GM21423 (cell line): ENCODE measurements at regions not wholly inside any gene's neighbourhood (a gene's known extent, or its start where the extent isn't known, plus 50 kb on each side); places are given as distances from the start of the nearest gene placed in this dataset.

Experiments used
- ATAC-seq: cut with Tn5 transposase; IDR thresholded peaks from one replicate; pipeline ENCODE4 v1.9.1; 2021; ENCODE audit warnings: mild to moderate bottlenecking, moderate library complexity; ENCODE audit not compliant: unreplicated experiment

GRCh38 chr15:66941791-66942190 is 123.6 kb upstream of the SMAD3 start:
- no peak for ATAC-seq

GRCh38 chr15:66942649-66943390 is 122.6 kb upstream of the SMAD3 start:
- no peak for ATAC-seq

GRCh38 chr15:66943456-66944095 is 121.8 kb upstream of the SMAD3 start:
- ATAC-seq = no peak

- ATAC-seq = no peak
Observed at GRCh38 chr15:66944121-66944520, 121.3 kb upstream of the SMAD3 start.

- ATAC-seq = no peak
Observed at GRCh38 chr15:66945286-66945685, 120.1 kb upstream of the SMAD3 start.

GRCh38 chr15:66945842-66946241 is 119.6 kb upstream of the SMAD3 start:
- ATAC-seq = no peak

- no peak for ATAC-seq
Observed at GRCh38 chr15:66946578-66947164, 118.7 kb upstream of the SMAD3 start.

GRCh38 chr15:66947471-66947870 is 117.9 kb upstream of the SMAD3 start:
- no peak for ATAC-seq

- ATAC-seq = no peak
Observed at GRCh38 chr15:66948294-66948693, 117.1 kb upstream of the SMAD3 start.

GRCh38 chr15:66950114-66950513 is 115.3 kb upstream of the SMAD3 start:
- no peak for ATAC-seq

GRCh38 chr15:66951531-66952320 is 113.7 kb upstream of the SMAD3 start:
- ATAC-seq = no peak

GRCh38 chr15:66952756-66953522 is 112.5 kb upstream of the SMAD3 start:
- no peak for ATAC-seq

GRCh38 chr15:66953523-66954229 is 111.7 kb upstream of the SMAD3 start:
- no peak for ATAC-seq

- ATAC-seq = no peak
Observed at GRCh38 chr15:66954601-66955000, 110.8 kb upstream of the SMAD3 start.

GRCh38 chr15:66955001-66955516 is 110.3 kb upstream of the SMAD3 start:
- ATAC-seq = no peak

- ATAC-seq = no peak
Observed at GRCh38 chr15:66955871-66956585, 109.4 kb upstream of the SMAD3 start.

- ATAC-seq = no peak
Observed at GRCh38 chr15:66956672-66957430, 108.6 kb upstream of the SMAD3 start.

GRCh38 chr15:66957431-66957720 is 108.0 kb upstream of the SMAD3 start:
- ATAC-seq = no peak

GRCh38 chr15:66959066-66959465 is 106.3 kb upstream of the SMAD3 start:
- no peak for ATAC-seq
